ENCODE measurements at regions not wholly inside any gene's neighbourhood (a gene's known extent, or its start where the extent isn't known, plus 50 kb on each side); places are given as distances from the start of the nearest gene placed in this dataset.

GRCh38 chr2:64863097-64863820, 125.9 kb upstream of the SLC1A4 start:
- no peak for ATAC-seq
- TF ChIP-seq CSRNP3 (CRISPR knock-in tag; IDR thresholded peaks at IDR 0.05) (no peak), RARB (CRISPR knock-in tag; IDR thresholded peaks at IDR 0.05) (no peak), TCF4 (CRISPR knock-in tag; IDR thresholded peaks at IDR 0.05; ENCODE audit: borderline replicate concordance) (no peak), ZNF8 (CRISPR knock-in tag; IDR thresholded peaks at IDR 0.05) (no peak), ARNTL (CRISPR knock-in tag; IDR thresholded peaks at IDR 0.05; ENCODE audit: borderline replicate concordance, low read depth) (no peak), GLIS3 (CRISPR knock-in tag; IDR thresholded peaks at IDR 0.05) (no peak), SNAI2 (CRISPR knock-in tag; IDR thresholded peaks at IDR 0.05) (no peak), ZC3H10 (CRISPR knock-in tag; IDR thresholded peaks at IDR 0.05) (no peak), BACH2 (CRISPR knock-in tag; IDR thresholded peaks at IDR 0.05; ENCODE audit: borderline replicate concordance) (no peak), ZFP30 (CRISPR knock-in tag; IDR thresholded peaks at IDR 0.05) (no peak), PATZ1 (CRISPR knock-in tag; IDR thresholded peaks at IDR 0.05; ENCODE audit: borderline replicate concordance) (no peak), ESRRG (CRISPR knock-in tag; IDR thresholded peaks at IDR 0.05) (no peak), CREB5 (CRISPR knock-in tag; IDR thresholded peaks at IDR 0.05; ENCODE audit: low read depth) (no peak), CSDC2 (CRISPR knock-in tag; IDR thresholded peaks at IDR 0.05) (no peak), TOX (CRISPR knock-in tag; IDR thresholded peaks at IDR 0.05; ENCODE audit: borderline replicate concordance) (no peak)

GRCh38 chr2:64865073-64865830, 123.9 kb upstream of the SLC1A4 start:
- ATAC-seq = peak; percentile 91
- TF ChIP-seq TSHZ2 (CRISPR knock-in tag; IDR thresholded peaks at IDR 0.05) = no peak
- no peak for TF ChIP-seq TOX (CRISPR knock-in tag; IDR thresholded peaks at IDR 0.05; ENCODE audit: borderline replicate concordance)
- TF ChIP-seq CSDC2 (CRISPR knock-in tag; IDR thresholded peaks at IDR 0.05) = no peak
- TF ChIP-seq ZNF70 (CRISPR knock-in tag; IDR thresholded peaks at IDR 0.05) = 0 out of 2 replicates have a peak, but pooled peaks have one; percentile 9
- TF ChIP-seq ISL1 (CRISPR knock-in tag; IDR thresholded peaks at IDR 0.05) = no peak
- no peak for TF ChIP-seq ARNTL (CRISPR knock-in tag; IDR thresholded peaks at IDR 0.05; ENCODE audit: borderline replicate concordance, low read depth)
- no peak for TF ChIP-seq ZNF8 (CRISPR knock-in tag; IDR thresholded peaks at IDR 0.05)
- TF ChIP-seq ZFP30 (CRISPR knock-in tag; IDR thresholded peaks at IDR 0.05) = no peak
- peak; percentile 20; the same call in 1 of the 2 replicates for TF ChIP-seq PATZ1 (CRISPR knock-in tag; IDR thresholded peaks at IDR 0.05; ENCODE audit: borderline replicate concordance)
- no peak for TF ChIP-seq ZC3H10 (CRISPR knock-in tag; IDR thresholded peaks at IDR 0.05)
- TF ChIP-seq CSRNP3 (CRISPR knock-in tag; IDR thresholded peaks at IDR 0.05) = no peak
- no peak for TF ChIP-seq ESRRG (CRISPR knock-in tag; IDR thresholded peaks at IDR 0.05)

Data from SK-N-SH treated with all-trans-retinoic acid at 6 μM for 48 hours (cell line).